WTC11 (cell line): ENCODE measurements at regions not wholly inside any gene's neighbourhood (a gene's known extent, or its start where the extent isn't known, plus 50 kb on each side); places are given as distances from the start of the nearest gene placed in this dataset.

Experiments used
- ATF3 ChIP-seq: sonication (generic); formaldehyde crosslinking; conservative IDR thresholded peaks from 2 replicates; pipeline ENCODE4 v1.8.1; 2022; ENCODE audit warnings: mild to moderate bottlenecking, missing genetic modification reagents
- CTCF ChIP-seq: fragments of 200-600 bp; IDR thresholded peaks from 2 replicates; pipeline ENCODE4 v1.8.0; 2022; ENCODE audit warnings: antibody characterized with exemption
- FOXJ3 ChIP-seq: sonication (generic); formaldehyde crosslinking; IDR thresholded peaks from 2 replicates; pipeline ENCODE4 v1.9.0; 2021; ENCODE audit warnings: missing genetic modification reagents, mild to moderate bottlenecking, borderline replicate concordance
- JAZF1 ChIP-seq: fragments of 250-450 bp; sonication (Bioruptor Pico); IDR thresholded peaks from 2 replicates; pipeline ENCODE4 v1.9.0; 2021; ENCODE audit warnings: moderate library complexity, mild to moderate bottlenecking, inconsistent platforms
- KAT7 ChIP-seq: sonication (generic); formaldehyde crosslinking; IDR thresholded peaks from 2 replicates; pipeline ENCODE4 v1.8.1; 2023; ENCODE audit warnings: missing genetic modification reagents, mild to moderate bottlenecking, borderline replicate concordance
- MAX ChIP-seq: sonication (generic); formaldehyde crosslinking; IDR thresholded peaks from 2 replicates; pipeline ENCODE4 v1.8.0; 2022; ENCODE audit warnings: mild to moderate bottlenecking, missing genetic modification reagents
- MYBL2 ChIP-seq: sonication (generic); formaldehyde crosslinking; IDR thresholded peaks from 2 replicates; pipeline ENCODE4 v1.8.1; 2023; ENCODE audit warnings: mild to moderate bottlenecking, moderate library complexity, missing genetic modification reagents
- OVOL2 ChIP-seq: fragments of 250-450 bp; sonication (Bioruptor Pico); IDR thresholded peaks from 2 replicates; pipeline ENCODE4 v1.9.0; 2021; ENCODE audit warnings: mild to moderate bottlenecking, borderline replicate concordance
- SMAD3 ChIP-seq: sonication (generic); formaldehyde crosslinking; IDR thresholded peaks from 2 replicates; pipeline ENCODE4 v1.8.0; 2022; ENCODE audit warnings: missing genetic modification reagents, mild to moderate bottlenecking, borderline replicate concordance
- SP1 ChIP-seq: sonication (generic); formaldehyde crosslinking; conservative IDR thresholded peaks from 2 replicates; pipeline ENCODE4 v1.8.1; 2022; ENCODE audit warnings: missing genetic modification reagents
- TEAD4 ChIP-seq: sonication (generic); formaldehyde crosslinking; IDR thresholded peaks from 2 replicates; pipeline ENCODE4 v1.8.0; 2022; ENCODE audit warnings: mild to moderate bottlenecking, missing genetic modification reagents
- USF1 ChIP-seq: sonication (generic); formaldehyde crosslinking; IDR thresholded peaks from 2 replicates; pipeline ENCODE4 v1.8.0; 2022; ENCODE audit warnings: mild to moderate bottlenecking, missing genetic modification reagents
- ZSCAN18 ChIP-seq: fragments of 250-450 bp; sonication (Bioruptor Pico); IDR thresholded peaks from 2 replicates; pipeline ENCODE4 v2.1.2; 2022; ENCODE audit warnings: mild to moderate bottlenecking, moderate library complexity

- TF ChIP-seq CTCF (no peak), FOXJ3 (no peak), SP1 (CRISPR knock-in tag) (no peak), TEAD4 (CRISPR knock-in tag) (no peak), USF1 (no peak), OVOL2 (no peak), KAT7 (CRISPR knock-in tag) (no peak), ATF3 (CRISPR knock-in tag) (no peak), JAZF1 (CRISPR knock-in tag) (no peak), MYBL2 (no peak), ZSCAN18 (CRISPR knock-in tag) (no peak), SMAD3 (no peak), MAX (CRISPR knock-in tag) (no peak)
Observed at GRCh38 chr20:53776858-53777257, 183.2 kb upstream of the ZNF217 start.
